ENCODE measurements at regions not wholly inside any gene's neighbourhood (a gene's known extent, or its start where the extent isn't known, plus 50 kb on each side); places are given as distances from the start of the nearest gene placed in this dataset.

DNA sequence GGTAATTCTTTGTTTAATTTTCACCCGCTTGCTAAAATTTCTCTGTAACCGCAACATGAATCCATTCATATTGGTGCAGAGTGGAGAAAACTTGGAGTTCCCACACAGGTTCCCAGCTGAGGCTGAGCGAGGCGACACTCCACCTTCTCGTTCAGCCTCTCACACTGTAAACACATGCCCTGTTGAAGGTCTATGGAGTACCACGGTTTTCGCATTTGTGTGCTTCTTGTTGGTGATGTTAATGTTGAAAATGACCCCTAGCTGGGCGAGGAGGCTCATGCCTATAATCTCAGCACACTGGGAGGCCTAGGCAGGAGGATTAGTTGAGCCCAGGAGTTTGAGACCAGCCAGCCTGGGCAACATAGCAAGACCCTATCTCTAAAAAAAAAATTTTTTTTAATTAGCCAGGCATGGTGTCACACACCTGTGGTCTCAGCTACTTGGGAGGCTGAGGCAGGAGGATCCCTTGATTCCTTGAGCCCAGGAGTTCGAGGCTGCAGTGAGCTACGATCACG, 67.2 kb downstream of the ARHGEF18 start (continued):
- TF ChIP-seq KAT8 (CRISPR knock-in tag; IDR thresholded peaks at IDR 0.05), result no peak
- TF ChIP-seq, protein P1, sequence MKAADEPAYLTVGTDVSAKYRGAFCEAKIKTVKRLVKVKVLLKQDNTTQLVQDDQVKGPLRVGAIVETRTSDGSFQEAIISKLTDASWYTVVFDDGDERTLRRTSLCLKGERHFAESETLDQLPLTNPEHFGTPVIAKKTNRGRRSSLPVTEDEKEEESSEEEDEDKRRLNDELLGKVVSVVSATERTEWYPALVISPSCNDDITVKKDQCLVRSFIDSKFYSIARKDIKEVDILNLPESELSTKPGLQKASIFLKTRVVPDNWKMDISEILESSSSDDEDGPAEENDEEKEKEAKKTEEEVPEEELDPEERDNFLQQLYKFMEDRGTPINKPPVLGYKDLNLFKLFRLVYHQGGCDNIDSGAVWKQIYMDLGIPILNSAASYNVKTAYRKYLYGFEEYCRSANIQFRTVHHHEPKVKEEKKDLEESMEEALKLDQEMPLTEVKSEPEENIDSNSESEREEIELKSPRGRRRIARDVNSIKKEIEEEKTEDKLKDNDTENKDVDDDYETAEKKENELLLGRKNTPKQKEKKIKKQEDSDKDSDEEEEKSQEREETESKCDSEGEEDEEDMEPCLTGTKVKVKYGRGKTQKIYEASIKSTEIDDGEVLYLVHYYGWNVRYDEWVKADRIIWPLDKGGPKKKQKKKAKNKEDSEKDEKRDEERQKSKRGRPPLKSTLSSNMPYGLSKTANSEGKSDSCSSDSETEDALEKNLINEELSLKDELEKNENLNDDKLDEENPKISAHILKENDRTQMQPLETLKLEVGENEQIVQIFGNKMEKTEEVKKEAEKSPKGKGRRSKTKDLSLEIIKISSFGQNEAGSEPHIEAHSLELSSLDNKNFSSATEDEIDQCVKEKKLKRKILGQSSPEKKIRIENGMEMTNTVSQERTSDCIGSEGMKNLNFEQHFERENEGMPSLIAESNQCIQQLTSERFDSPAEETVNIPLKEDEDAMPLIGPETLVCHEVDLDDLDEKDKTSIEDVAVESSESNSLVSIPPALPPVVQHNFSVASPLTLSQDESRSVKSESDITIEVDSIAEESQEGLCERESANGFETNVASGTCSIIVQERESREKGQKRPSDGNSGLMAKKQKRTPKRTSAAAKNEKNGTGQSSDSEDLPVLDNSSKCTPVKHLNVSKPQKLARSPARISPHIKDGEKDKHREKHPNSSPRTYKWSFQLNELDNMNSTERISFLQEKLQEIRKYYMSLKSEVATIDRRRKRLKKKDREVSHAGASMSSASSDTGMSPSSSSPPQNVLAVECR (CRISPR knock-in tag; IDR thresholded peaks at IDR 0.05; ENCODE audit: borderline replicate concordance), result peak; percentile 1; the same call in 1 of the 2 replicates
- TF ChIP-seq, protein P2, sequence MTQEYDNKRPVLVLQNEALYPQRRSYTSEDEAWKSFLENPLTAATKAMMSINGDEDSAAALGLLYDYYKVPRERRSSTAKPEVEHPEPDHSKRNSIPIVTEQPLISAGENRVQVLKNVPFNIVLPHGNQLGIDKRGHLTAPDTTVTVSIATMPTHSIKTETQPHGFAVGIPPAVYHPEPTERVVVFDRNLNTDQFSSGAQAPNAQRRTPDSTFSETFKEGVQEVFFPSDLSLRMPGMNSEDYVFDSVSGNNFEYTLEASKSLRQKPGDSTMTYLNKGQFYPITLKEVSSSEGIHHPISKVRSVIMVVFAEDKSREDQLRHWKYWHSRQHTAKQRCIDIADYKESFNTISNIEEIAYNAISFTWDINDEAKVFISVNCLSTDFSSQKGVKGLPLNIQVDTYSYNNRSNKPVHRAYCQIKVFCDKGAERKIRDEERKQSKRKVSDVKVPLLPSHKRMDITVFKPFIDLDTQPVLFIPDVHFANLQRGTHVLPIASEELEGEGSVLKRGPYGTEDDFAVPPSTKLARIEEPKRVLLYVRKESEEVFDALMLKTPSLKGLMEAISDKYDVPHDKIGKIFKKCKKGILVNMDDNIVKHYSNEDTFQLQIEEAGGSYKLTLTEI (CRISPR knock-in tag; conservative IDR thresholded peaks at IDR 0.05), result no peak
- no peak for TF ChIP-seq ATF1 (CRISPR knock-in tag; IDR thresholded peaks at IDR 0.05)
- TF ChIP-seq KDM1A (CRISPR knock-in tag; IDR thresholded peaks at IDR 0.05), result no peak
- TF ChIP-seq, protein P3, sequence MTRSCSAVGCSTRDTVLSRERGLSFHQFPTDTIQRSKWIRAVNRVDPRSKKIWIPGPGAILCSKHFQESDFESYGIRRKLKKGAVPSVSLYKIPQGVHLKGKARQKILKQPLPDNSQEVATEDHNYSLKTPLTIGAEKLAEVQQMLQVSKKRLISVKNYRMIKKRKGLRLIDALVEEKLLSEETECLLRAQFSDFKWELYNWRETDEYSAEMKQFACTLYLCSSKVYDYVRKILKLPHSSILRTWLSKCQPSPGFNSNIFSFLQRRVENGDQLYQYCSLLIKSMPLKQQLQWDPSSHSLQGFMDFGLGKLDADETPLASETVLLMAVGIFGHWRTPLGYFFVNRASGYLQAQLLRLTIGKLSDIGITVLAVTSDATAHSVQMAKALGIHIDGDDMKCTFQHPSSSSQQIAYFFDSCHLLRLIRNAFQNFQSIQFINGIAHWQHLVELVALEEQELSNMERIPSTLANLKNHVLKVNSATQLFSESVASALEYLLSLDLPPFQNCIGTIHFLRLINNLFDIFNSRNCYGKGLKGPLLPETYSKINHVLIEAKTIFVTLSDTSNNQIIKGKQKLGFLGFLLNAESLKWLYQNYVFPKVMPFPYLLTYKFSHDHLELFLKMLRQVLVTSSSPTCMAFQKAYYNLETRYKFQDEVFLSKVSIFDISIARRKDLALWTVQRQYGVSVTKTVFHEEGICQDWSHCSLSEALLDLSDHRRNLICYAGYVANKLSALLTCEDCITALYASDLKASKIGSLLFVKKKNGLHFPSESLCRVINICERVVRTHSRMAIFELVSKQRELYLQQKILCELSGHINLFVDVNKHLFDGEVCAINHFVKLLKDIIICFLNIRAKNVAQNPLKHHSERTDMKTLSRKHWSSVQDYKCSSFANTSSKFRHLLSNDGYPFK (CRISPR knock-in tag; IDR thresholded peaks at IDR 0.05; ENCODE audit: borderline replicate concordance), result no peak
- no peak for TF ChIP-seq RORA (CRISPR knock-in tag; IDR thresholded peaks at IDR 0.05)
- no peak for TF ChIP-seq ZZZ3 (CRISPR knock-in tag; IDR thresholded peaks at IDR 0.05; ENCODE audit: borderline replicate concordance)
- no peak for TF ChIP-seq ZNF20 (CRISPR knock-in tag; IDR thresholded peaks at IDR 0.05)
- TF ChIP-seq ZNF382 (CRISPR knock-in tag; IDR thresholded peaks at IDR 0.05; ENCODE audit: borderline replicate concordance), result no peak
- no peak for TF ChIP-seq ZBTB21 (CRISPR knock-in tag; IDR thresholded peaks at IDR 0.05)
- TF ChIP-seq ZNF772 (CRISPR knock-in tag; IDR thresholded peaks at IDR 0.05), result 0 out of 2 replicates have a peak, but pooled peaks have one; percentile 1
- TF ChIP-seq, protein P4, sequence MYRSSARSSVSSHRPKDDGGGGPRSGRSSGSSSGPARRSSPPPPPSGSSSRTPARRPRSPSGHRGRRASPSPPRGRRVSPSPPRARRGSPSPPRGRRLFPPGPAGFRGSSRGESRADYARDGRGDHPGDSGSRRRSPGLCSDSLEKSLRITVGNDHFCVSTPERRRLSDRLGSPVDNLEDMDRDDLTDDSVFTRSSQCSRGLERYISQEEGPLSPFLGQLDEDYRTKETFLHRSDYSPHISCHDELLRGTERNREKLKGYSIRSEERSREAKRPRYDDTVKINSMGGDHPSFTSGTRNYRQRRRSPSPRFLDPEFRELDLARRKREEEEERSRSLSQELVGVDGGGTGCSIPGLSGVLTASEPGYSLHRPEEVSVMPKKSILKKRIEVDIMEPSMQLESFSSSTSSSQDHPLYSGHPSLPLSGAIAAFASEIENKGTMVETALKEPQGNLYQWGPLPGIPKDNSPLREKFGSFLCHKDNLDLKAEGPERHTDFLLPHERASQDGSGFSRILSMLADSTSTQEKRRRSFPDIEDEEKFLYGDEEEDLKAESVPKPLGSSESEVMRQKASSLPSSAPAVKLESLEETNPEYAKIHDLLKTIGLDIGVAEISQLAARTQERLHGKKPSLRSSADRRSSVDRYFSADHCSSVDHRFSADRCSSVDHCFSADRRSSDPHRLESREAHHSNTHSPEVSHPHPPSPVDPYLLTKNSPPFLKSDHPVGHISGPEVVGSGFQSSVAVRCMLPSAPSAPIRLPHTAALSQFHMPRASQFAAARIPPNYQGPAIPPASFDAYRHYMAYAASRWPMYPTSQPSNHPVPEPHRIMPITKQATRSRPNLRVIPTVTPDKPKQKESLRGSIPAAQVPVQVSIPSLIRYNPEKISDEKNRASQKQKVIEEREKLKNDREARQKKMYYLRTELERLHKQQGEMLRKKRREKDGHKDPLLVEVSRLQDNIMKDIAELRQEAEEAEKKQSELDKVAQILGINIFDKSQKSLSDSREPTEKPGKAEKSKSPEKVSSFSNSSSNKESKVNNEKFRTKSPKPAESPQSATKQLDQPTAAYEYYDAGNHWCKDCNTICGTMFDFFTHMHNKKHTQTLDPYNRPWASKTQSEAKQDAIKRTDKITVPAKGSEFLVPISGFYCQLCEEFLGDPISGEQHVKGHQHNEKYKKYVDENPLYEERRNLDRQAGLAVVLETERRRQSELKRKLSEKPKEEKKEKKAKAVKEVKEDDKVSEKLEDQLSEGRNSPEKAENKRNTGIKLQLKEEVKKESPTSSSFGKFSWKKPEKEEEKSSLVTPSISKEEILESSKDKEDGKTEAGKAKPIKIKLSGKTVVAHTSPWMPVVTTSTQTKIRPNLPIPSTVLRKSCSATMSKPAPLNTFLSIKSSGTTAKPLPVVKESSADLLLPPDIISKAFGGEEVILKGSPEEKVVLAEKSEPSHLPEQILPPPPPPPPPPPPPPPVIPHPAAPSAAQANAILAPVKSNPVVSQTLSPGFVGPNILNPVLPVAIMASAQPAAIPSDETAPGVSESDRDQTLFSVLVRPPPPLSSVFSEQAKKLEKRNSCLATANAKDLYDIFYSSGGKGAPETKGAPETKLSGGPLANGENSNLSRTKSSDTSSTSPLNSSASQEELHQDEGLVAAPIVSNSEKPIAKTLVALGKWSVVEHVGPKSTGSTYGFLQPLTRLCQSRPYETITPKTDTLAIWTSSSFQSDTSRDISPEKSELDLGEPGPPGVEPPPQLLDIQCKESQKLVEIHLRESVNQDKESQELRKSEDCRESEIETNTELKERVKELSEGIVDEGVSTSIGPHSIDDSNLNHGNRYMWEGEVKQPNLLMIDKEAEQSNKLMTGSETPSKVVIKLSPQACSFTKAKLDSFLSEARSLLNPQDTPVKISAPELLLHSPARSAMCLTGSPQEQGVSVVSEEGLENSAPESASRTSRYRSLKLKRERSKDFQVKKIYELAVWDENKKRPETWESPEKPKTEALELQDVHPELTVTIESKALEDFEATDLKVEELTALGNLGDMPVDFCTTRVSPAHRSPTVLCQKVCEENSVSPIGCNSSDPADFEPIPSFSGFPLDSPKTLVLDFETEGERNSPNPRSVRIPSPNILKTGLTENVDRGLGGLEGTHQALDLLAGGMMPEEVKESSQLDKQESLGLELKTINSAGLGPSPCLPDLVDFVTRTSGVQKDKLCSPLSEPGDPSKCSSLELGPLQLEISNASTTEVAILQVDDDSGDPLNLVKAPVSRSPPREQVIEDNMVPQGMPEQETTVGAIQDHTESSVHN (CRISPR knock-in tag; IDR thresholded peaks at IDR 0.05), result no peak

Measured in HepG2 (cell line).